ENCODE measurements at regions not wholly inside any gene's neighbourhood (a gene's known extent, or its start where the extent isn't known, plus 50 kb on each side); places are given as distances from the start of the nearest gene placed in this dataset.

DNA sequence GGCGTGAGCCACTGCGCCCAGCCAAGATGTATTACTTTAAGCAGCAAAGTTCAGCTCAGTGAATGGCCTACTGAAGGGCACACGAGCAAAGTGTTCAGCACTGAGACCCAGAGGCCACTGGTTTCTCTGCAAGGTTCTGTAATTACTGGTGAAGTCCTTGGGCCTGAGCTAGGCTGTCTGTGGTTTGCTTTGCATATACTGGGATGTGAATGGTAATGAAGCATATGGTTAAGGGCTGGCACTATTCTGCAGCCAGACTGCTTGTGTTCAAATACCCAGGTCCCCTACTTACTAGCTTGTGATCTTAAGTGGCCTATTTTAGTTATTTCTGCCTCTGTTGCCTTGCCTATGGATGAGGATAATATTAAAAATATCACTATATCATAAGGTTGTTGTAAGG is 72.0 kb downstream of the LLPH start:
- no peak overlapping the region for H3K4me3 Mint-ChIP-seq (ENCODE audit: unreplicated experiment)

DNA sequence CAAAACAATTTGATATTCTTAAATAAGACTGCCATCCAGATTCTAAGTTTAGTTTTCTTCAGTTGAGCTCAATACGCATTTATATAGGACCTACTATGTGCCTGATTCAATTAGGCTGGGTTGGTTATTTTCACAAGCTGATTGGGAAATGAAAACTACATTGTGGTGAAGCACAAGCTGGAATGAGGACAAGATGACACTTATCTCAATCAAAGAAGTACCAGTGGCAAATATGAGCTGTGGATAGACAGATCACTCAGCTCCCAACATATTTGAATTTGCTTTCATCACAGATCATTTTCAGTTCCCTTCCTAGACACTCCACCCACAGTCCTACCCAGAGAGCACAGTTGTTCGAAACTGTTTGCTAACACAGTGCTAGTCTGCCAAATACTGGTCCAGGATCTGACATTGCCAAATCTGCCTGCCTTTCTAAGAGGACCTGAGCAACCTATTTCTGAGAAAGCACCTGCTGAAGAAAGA is 74.7 kb downstream of the LLPH start:
- Histone ChIP-seq H3K4me1 (peaks cover 24% of the 10 kb centered on the region), H3K36me3 (ENCODE audit: control insufficient read depth, insufficient read depth, low read length) (no peaks in the 10 kb centered on the region), H3K4me3 (ENCODE audit: low read depth, low read length) (no peak overlapping the region), H3K9me3 (no peaks in the 10 kb centered on the region), H3K27me3 (replicated peaks; ENCODE audit: control insufficient read depth, insufficient read depth, low read length) (no peaks in the 10 kb centered on the region)
- no peak for DNase-seq
- Mint-ChIP-seq H3K4me1 (ENCODE audit: low read depth, unreplicated experiment) (peaks cover 15% of the 10 kb centered on the region), H3K9me3 (ENCODE audit: unreplicated experiment) (no peaks in the 10 kb centered on the region), H3K27me3 (ENCODE audit: insufficient read depth, unreplicated experiment) (no peaks in the 10 kb centered on the region), H3K4me3 (ENCODE audit: unreplicated experiment) (no peak overlapping the region), H3K36me3 (ENCODE audit: insufficient read depth, unreplicated experiment) (no peaks in the 10 kb centered on the region), H3K27ac (ENCODE audit: unreplicated experiment) (no peak overlapping the region)
- TF ChIP-seq, protein P1, sequence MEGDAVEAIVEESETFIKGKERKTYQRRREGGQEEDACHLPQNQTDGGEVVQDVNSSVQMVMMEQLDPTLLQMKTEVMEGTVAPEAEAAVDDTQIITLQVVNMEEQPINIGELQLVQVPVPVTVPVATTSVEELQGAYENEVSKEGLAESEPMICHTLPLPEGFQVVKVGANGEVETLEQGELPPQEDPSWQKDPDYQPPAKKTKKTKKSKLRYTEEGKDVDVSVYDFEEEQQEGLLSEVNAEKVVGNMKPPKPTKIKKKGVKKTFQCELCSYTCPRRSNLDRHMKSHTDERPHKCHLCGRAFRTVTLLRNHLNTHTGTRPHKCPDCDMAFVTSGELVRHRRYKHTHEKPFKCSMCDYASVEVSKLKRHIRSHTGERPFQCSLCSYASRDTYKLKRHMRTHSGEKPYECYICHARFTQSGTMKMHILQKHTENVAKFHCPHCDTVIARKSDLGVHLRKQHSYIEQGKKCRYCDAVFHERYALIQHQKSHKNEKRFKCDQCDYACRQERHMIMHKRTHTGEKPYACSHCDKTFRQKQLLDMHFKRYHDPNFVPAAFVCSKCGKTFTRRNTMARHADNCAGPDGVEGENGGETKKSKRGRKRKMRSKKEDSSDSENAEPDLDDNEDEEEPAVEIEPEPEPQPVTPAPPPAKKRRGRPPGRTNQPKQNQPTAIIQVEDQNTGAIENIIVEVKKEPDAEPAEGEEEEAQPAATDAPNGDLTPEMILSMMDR (IDR thresholded peaks at IDR 0.05; ENCODE audit: insufficient read depth in 1 of 2, low read depth in 1 of 2, low read length in 1 of 2, severe bottlenecking in 1 of 2, unreplicated experiment in 1 of 2), result no peak
- ChIA-PET POLR2A (no interaction called here), CTCF (no interaction called here)
- no TSS peak for BruUV-seq (replicated peaks)
- intact Hi-C loops (cut with micrococcal nuclease; ENCODE audit: unreplicated experiment), result no loop called here

More for the DNA sequence above, 72.0 kb downstream of the LLPH start:
- Mint-ChIP-seq H3K27ac (ENCODE audit: unreplicated experiment) (no peak overlapping the region), H3K36me3 (ENCODE audit: insufficient read depth, unreplicated experiment) (no peaks in the 10 kb centered on the region), H3K4me1 (ENCODE audit: low read depth, unreplicated experiment) (peaks cover 21% of the 10 kb centered on the region), H3K27me3 (ENCODE audit: insufficient read depth, unreplicated experiment) (no peaks in the 10 kb centered on the region), H3K9me3 (ENCODE audit: unreplicated experiment) (no peaks in the 10 kb centered on the region)
- TF ChIP-seq, protein P1 (IDR thresholded peaks at IDR 0.05; ENCODE audit: insufficient read depth in 1 of 2, low read depth in 1 of 2, low read length in 1 of 2, severe bottlenecking in 1 of 2, unreplicated experiment in 1 of 2), result no peak
- intact Hi-C loops (cut with micrococcal nuclease; ENCODE audit: unreplicated experiment), result no loop called here
- ChIA-PET CTCF (no interaction called here), POLR2A (no interaction called here)
- Histone ChIP-seq H3K27me3 (replicated peaks; ENCODE audit: control insufficient read depth, insufficient read depth, low read length) (no peaks in the 10 kb centered on the region), H3K4me3 (ENCODE audit: low read depth, low read length) (no peak overlapping the region), H3K36me3 (ENCODE audit: control insufficient read depth, insufficient read depth, low read length) (no peaks in the 10 kb centered on the region), H3K4me1 (peaks cover 23% of the 10 kb centered on the region), H3K9me3 (no peaks in the 10 kb centered on the region)
- no peak for DNase-seq
- BruUV-seq (replicated peaks), result no TSS peak

DNA sequence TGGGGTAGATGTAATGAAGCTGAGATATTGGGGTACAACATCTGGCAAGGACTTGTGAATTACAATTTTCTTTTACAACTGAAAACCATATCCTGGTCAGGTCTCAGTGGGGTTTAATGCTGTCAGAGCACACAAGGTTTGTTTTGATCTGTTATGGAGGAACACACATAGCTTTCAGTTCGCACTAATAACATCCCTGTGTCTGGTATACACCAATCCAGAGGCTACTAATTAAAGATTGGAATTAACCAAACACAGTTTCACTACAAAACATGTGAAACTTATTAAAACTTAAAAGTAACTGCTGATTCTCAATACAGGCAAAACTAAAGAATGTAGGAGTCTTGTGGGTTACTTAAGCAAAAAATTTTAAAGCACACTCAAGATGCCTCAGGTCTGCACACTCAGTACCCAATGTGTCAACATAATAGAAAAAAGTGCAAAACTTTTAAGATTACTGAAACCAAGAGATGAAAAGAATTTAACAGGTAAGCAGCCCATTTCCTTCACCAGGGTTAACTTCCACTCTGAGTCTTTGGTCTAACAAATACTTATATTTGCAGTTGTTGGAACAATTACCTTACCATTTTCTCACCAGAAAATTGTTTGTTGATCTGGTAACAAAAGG is 77.4 kb downstream of the LLPH start:
- Mint-ChIP-seq H3K36me3 (ENCODE audit: insufficient read depth, unreplicated experiment) (peaks cover 4% of the 10 kb centered on the region), H3K4me3 (ENCODE audit: unreplicated experiment) (no peak overlapping the region), H3K27me3 (ENCODE audit: insufficient read depth, unreplicated experiment) (no peaks in the 10 kb centered on the region), H3K27ac (ENCODE audit: unreplicated experiment) (no peak overlapping the region), H3K4me1 (ENCODE audit: low read depth, unreplicated experiment) (peaks cover 16% of the 10 kb centered on the region), H3K9me3 (ENCODE audit: unreplicated experiment) (no peaks in the 10 kb centered on the region)
- intact Hi-C loops (cut with micrococcal nuclease; ENCODE audit: unreplicated experiment), result no loop called here
- no TSS peak for BruUV-seq (replicated peaks)
- CTCF ChIA-PET, result no interaction called here
- H3K36me3 ChIP-seq (ENCODE audit: control insufficient read depth, insufficient read depth, low read length), result no peaks in the 10 kb centered on the region
- POLR2A ChIA-PET, result no interaction called here
- TF ChIP-seq, protein P1 (IDR thresholded peaks at IDR 0.05; ENCODE audit: insufficient read depth in 1 of 2, low read depth in 1 of 2, low read length in 1 of 2, severe bottlenecking in 1 of 2, unreplicated experiment in 1 of 2), result no peak
- H3K9me3 ChIP-seq, result no peaks in the 10 kb centered on the region
- no peak for DNase-seq
- H3K4me3 ChIP-seq (ENCODE audit: low read depth, low read length), result no peak overlapping the region
- no peaks in the 10 kb centered on the region for H3K27me3 ChIP-seq (replicated peaks; ENCODE audit: control insufficient read depth, insufficient read depth, low read length)
- peaks cover 33% of the 10 kb centered on the region for H3K4me1 ChIP-seq
